IPS-18a (cell line): ENCODE measurements at regions not wholly inside any gene's neighbourhood (a gene's known extent, or its start where the extent isn't known, plus 50 kb on each side); places are given as distances from the start of the nearest gene placed in this dataset.

Experiments
- H3K27ac ChIP-seq: one replicate; pipeline ENCODE4 v1.5.1; 2013; ENCODE audit warnings: low read length
- H3K27me3 ChIP-seq: one replicate; pipeline ENCODE4 v1.6.1; 2013; ENCODE audit warnings: mild to moderate bottlenecking, low read length; ENCODE audit not compliant: control insufficient read depth, insufficient read depth
- H3K36me3 ChIP-seq: one replicate; pipeline ENCODE4 v1.6.1; 2013; ENCODE audit warnings: low read depth, low read length; ENCODE audit not compliant: control insufficient read depth
- H3K4me1 ChIP-seq: one replicate; pipeline ENCODE4 v1.6.1; 2013; ENCODE audit warnings: low read depth, low read length; ENCODE audit not compliant: control insufficient read depth
- H3K4me3 ChIP-seq: one replicate; pipeline ENCODE4 v1.5.1; 2013; ENCODE audit warnings: low read length
- H3K9ac ChIP-seq: one replicate; pipeline ENCODE4 v1.6.1; 2013; ENCODE audit warnings: mild to moderate bottlenecking, low read length, moderate library complexity
- H3K9me3 ChIP-seq: one replicate; pipeline ENCODE4 v1.6.1; 2013; ENCODE audit warnings: low read depth, low read length; ENCODE audit not compliant: control insufficient read depth

DNA sequence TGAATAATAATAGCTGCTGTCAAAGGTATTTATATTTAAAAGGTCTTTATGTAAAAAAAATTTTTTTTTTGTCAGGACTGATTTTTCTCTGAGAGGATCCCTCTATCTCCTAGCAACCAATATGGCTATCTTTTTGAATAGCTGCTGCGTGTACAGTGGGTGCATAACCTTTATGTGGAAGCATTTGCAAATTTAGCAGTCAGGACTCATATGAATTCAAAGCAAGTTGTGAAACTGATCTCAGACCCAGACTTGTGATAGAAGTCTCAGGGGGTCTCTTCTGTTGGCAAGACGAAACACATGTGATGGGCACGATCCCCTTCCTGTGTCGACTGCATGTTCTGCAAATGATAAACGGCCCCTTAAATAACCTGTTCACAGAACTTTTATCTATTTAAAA is 114.1 kb upstream of the ARGLU1 start:
- Histone ChIP-seq H3K27me3 (no peaks in the 10 kb centered on the region), H3K27ac (no peak overlapping the region), H3K9me3 (no peaks in the 10 kb centered on the region), H3K4me1 (peaks cover 29% of the 10 kb centered on the region), H3K36me3 (no peaks in the 10 kb centered on the region), H3K9ac (no peak overlapping the region), H3K4me3 (peak overlapping the region; percentile 32)

DNA sequence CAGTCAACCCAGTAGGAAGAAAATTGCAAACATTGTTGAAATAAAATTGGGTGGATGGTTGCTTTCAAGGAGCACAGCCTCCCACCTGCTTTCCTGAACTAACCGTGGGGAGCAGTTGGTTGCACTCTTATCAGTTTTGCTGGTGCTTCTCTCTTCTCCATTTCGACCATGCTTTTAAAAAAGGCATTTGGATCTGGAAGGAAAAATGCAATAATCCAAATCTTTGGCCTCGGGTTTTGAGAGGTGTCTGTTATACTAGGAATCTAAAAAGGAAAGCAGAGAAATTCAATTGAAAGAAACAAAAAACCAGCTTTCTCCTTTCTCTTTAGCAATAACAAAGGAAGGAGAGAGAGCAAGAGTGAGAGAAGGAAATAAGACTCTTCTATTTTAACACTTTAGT is 113.6 kb upstream of the ARGLU1 start:
- Histone ChIP-seq H3K36me3 (no peaks in the 10 kb centered on the region), H3K4me3 (peak overlapping the region; percentile 32)

DNA sequence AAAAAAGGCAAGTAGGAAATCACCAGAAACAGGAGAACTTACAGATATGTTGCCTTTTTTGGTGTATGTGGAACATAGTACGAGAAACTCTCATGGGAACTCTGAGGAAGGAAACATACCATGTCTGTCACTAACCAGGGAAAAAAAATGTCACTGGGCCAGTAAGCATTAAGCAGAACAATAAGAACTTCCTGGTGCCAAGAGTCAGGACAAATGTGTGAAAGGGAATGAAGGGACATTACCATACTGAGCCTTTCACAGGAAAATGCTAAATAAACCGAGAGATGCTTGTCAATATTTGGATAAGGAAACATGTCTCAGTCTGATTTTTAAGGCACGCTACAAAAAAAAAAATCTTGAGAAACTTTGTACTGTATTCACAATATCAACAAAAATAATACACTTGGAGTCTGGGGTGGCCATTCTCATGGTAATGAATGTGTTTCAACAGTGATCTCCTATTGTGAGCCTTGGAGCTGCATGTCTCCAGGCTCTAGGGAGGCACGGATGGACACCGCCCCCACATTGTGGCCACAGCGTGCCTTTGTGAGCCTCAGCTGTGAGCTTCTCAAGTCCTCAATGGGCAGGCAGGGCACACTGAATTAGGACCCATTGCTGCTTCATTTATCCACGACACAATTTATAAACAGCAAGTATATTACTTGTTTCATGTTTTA is 113.0 kb upstream of the ARGLU1 start:
- Histone ChIP-seq H3K9ac (peak overlapping the region; percentile 26), H3K27ac (peak overlapping the region; percentile 49), H3K9me3 (no peaks in the 10 kb centered on the region), H3K4me3 (peak overlapping the region; percentile 32), H3K36me3 (no peaks in the 10 kb centered on the region), H3K4me1 (peaks cover 29% of the 10 kb centered on the region), H3K27me3 (no peaks in the 10 kb centered on the region)

More for the DNA sequence above, 113.6 kb upstream of the ARGLU1 start:
- peak overlapping the region; percentile 26 for H3K9ac ChIP-seq
- peak overlapping the region; percentile 49 for H3K27ac ChIP-seq
- H3K4me1 ChIP-seq, result peaks cover 29% of the 10 kb centered on the region
- H3K9me3 ChIP-seq, result no peaks in the 10 kb centered on the region
- no peaks in the 10 kb centered on the region for H3K27me3 ChIP-seq

DNA sequence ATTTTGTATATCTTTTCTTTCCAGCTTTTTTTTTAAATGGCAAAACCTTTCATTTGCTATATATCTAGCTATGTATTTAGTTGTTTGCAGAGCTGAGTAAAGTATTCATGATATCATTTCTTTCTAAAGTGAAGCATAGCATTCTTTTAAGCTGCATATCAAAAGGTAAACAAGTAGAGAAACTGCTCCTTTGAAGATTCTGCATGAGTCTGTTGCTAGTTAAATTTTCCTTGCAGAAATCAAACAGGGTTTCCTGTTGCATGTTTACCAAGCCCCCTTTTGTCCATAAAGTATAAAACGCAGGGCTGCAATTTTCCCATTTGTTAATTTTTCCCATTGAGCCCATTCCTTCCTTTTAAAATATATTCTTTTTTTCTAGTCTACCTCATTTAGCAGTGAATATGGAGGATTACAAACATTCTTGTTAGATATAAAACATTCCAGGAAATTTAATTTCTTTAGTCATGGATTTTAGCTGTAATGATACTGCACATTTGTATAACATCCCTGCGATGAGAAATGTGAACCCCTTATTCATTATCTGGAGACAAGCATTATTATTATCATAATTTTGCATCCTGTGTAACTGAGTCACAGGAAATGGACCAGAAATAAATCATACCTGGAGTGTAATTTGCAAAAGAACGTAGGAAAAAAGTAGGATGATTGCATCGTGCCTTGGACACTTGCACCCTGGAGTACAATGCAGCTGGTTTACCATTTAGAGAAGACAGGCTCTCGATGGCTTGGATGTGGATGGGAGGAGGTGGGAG is 110.9 kb upstream of the ARGLU1 start:
- H3K4me3 ChIP-seq, result no peak overlapping the region
- H3K27me3 ChIP-seq, result no peaks in the 10 kb centered on the region
- H3K9me3 ChIP-seq, result no peaks in the 10 kb centered on the region
- H3K27ac ChIP-seq, result no peak overlapping the region
- H3K4me1 ChIP-seq, result peaks cover 23% of the 10 kb centered on the region
- H3K9ac ChIP-seq, result no peak overlapping the region
- H3K36me3 ChIP-seq, result no peaks in the 10 kb centered on the region

DNA sequence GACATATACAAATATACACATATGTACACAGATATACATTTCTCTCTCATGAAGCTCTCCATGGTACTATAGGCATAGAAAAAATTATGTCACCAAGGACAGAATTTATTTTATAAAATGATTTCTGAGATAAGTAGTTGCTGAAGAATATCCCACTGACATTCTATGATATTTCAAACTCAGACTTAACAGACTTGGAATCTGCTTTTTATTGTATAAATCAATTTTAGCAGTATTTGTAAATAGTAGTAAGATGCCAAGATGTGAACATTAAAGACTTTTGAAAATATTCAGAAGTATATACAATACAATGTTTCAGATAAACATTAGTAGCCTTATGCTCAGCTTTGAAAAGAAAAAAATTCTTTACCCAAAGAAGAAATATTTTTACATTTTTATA is 107.4 kb upstream of the ARGLU1 start:
- Histone ChIP-seq H3K4me3 (no peak overlapping the region), H3K4me1 (peaks cover 5% of the 10 kb centered on the region), H3K36me3 (no peaks in the 10 kb centered on the region), H3K9ac (no peak overlapping the region), H3K9me3 (no peaks in the 10 kb centered on the region), H3K27ac (no peak overlapping the region), H3K27me3 (no peaks in the 10 kb centered on the region)

DNA sequence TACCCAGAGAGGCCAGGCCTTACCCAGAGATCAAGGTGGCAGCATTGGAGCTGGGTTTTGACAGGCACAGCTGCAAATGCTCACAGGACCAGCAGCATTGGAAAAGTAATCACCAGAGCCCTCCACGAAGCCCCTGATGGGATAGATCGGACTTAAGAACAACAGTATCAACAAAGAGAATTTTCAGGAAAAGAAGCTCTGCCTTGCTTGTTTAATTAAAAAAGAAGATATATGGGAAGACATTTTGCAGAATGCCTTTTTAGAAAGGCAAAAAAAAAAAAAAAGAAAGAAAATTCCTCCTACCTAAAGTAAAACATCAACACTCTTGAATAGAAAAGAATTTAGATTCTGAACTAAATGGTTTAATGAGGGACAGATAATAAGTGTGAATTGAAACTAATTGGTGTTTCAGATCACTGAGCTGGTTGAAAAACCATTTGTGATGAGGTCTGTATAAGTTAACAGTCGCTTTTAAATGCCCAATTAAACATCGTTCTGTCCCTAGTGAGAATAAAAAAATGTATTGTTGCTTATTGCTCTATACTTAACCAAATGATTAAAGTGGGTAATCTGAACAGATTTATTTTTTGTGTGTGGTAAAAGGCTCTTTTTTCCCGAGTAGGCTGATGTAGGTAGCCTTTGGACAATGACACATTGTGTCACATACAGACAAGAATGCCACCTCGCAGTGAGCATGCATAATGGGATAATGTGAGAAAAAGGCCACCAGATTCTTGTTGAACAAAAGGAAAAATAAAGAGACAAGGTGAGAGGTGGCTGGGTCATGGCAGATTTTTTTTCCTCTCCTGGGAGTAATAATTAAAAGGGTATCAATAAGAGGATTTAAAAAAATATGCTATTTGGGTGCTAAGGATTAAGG is 93.0 kb upstream of the ARGLU1 start:
- H3K9ac ChIP-seq, result no peak overlapping the region
- no peaks in the 10 kb centered on the region for H3K4me1 ChIP-seq
- no peaks in the 10 kb centered on the region for H3K9me3 ChIP-seq
- no peak overlapping the region for H3K27ac ChIP-seq
- H3K27me3 ChIP-seq, result no peaks in the 10 kb centered on the region
- no peaks in the 10 kb centered on the region for H3K36me3 ChIP-seq
- H3K4me3 ChIP-seq, result no peak overlapping the region

DNA sequence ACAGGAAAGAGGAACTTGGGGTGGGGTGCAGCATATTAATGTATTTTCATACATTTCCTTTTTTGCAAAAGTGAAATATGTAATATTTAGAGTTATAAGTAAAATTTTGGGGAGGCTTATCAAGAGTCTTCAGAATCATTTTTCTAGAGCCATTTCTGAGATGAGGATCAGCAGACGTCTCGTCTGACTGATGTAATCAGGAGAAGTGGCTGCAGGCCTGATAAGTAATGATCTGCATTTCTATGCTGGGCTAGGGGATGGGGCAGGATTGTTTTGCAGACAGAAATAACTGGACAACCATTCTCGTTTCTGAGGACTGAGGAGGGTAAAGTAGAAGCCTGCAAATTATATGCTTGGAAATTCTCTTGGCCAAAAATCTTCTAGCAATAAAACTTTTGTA is 89.2 kb upstream of the ARGLU1 start:
- H3K9me3 ChIP-seq, result no peaks in the 10 kb centered on the region
- H3K4me1 ChIP-seq, result no peaks in the 10 kb centered on the region
- H3K27ac ChIP-seq, result no peak overlapping the region
- H3K27me3 ChIP-seq, result no peaks in the 10 kb centered on the region
- no peak overlapping the region for H3K4me3 ChIP-seq
- no peaks in the 10 kb centered on the region for H3K36me3 ChIP-seq
- no peak overlapping the region for H3K9ac ChIP-seq

DNA sequence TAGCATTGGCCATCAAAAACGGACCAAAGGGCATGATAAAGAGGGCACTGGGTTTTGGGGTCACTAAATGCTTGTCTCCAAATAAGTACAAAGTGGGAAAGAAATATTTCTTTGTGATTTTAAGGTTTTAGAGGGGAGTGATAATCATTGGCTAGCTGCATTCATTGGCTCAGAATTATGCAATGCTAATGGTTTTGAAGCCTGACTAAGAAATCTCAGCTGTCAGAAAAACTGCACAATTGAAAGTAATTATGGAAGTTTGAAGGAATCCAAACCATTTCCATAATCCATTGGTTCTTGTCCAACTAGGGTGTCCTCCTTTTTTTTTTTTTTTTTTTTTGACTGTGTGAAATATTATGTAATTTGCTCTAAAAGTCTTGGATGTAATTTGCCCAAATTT is 88.2 kb upstream of the ARGLU1 start:
- Histone ChIP-seq H3K9ac (no peak overlapping the region), H3K27ac (no peak overlapping the region), H3K36me3 (no peaks in the 10 kb centered on the region), H3K27me3 (no peaks in the 10 kb centered on the region), H3K4me1 (no peaks in the 10 kb centered on the region), H3K4me3 (no peak overlapping the region), H3K9me3 (no peaks in the 10 kb centered on the region)

DNA sequence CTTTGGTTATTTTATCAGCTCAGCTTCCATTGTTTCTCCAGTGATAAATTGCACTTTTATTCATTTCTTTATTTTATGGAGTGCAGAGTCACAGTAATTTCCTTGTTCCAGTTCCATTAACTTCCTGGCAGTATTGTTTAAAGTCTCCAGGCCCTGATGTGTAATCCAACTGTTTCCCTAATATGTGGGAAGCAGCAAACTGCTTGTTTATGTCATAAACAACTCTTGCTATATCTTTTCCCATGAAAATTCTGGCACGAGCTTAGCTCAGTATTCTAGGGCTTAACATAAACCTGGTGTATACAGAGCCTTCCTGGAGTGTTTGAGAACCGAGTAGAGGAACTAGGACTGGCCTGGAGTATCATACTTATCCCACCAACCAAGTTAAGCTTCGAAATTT is 83.5 kb upstream of the ARGLU1 start:
- H3K4me3 ChIP-seq, result no peak overlapping the region
- no peak overlapping the region for H3K9ac ChIP-seq
- no peaks in the 10 kb centered on the region for H3K9me3 ChIP-seq
- no peaks in the 10 kb centered on the region for H3K4me1 ChIP-seq
- H3K36me3 ChIP-seq, result no peaks in the 10 kb centered on the region
- H3K27ac ChIP-seq, result no peak overlapping the region
- no peaks in the 10 kb centered on the region for H3K27me3 ChIP-seq

DNA sequence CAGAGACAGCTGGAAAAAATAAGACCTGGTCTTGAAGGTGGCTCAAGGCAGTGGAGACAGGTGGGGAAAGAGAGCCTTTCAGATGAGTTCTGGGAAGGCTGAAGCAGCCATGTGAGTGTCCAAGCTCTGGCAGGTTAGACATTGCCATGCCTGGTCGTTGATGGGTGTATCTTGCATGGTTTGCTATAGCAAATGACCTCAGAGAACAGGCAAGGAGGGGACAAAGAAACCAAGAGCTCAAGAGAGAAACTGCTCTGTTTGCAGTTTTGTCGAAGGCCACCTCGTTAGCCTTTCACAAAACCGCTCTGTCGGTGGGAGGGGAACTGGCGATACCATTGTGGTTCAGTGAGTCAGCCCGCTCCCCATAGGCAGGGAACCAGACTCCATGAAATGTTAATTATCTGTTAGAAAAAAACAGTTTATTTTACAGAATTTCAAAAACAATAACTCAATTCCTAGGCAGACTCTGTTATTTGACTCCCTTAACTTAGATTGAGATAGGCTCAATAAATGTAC is 82.8 kb upstream of the ARGLU1 start:
- no peak overlapping the region for H3K27ac ChIP-seq
- H3K4me3 ChIP-seq, result no peak overlapping the region
- no peaks in the 10 kb centered on the region for H3K4me1 ChIP-seq
- H3K9ac ChIP-seq, result no peak overlapping the region
- no peaks in the 10 kb centered on the region for H3K9me3 ChIP-seq
- no peaks in the 10 kb centered on the region for H3K36me3 ChIP-seq
- no peaks in the 10 kb centered on the region for H3K27me3 ChIP-seq

DNA sequence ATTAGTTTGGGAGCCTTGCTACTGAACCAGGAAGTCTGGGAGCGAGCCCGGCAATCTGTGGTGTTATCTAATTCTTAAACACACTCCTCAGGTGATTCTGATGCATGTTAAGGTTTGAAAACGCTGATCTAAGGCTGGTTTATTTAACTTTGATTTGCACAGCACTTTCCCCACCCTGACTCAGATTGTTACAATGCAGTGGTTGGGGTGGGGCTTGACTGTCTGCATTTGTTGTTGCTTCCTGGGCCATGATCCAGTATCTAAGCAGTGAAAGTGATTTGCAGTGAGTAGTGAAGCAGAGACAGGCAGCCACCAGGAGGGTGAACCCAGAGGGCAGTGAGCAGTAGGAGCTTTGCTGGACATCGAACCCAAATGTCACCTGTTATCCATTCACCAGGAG is 81.6 kb upstream of the ARGLU1 start:
- no peak overlapping the region for H3K27ac ChIP-seq
- H3K4me1 ChIP-seq, result no peaks in the 10 kb centered on the region
- H3K4me3 ChIP-seq, result no peak overlapping the region
- H3K9ac ChIP-seq, result no peak overlapping the region
- H3K27me3 ChIP-seq, result no peaks in the 10 kb centered on the region
- H3K36me3 ChIP-seq, result no peaks in the 10 kb centered on the region
- no peaks in the 10 kb centered on the region for H3K9me3 ChIP-seq
